ENCODE measurements at regions not wholly inside any gene's neighbourhood (a gene's known extent, or its start where the extent isn't known, plus 50 kb on each side); places are given as distances from the start of the nearest gene placed in this dataset.

DNA sequence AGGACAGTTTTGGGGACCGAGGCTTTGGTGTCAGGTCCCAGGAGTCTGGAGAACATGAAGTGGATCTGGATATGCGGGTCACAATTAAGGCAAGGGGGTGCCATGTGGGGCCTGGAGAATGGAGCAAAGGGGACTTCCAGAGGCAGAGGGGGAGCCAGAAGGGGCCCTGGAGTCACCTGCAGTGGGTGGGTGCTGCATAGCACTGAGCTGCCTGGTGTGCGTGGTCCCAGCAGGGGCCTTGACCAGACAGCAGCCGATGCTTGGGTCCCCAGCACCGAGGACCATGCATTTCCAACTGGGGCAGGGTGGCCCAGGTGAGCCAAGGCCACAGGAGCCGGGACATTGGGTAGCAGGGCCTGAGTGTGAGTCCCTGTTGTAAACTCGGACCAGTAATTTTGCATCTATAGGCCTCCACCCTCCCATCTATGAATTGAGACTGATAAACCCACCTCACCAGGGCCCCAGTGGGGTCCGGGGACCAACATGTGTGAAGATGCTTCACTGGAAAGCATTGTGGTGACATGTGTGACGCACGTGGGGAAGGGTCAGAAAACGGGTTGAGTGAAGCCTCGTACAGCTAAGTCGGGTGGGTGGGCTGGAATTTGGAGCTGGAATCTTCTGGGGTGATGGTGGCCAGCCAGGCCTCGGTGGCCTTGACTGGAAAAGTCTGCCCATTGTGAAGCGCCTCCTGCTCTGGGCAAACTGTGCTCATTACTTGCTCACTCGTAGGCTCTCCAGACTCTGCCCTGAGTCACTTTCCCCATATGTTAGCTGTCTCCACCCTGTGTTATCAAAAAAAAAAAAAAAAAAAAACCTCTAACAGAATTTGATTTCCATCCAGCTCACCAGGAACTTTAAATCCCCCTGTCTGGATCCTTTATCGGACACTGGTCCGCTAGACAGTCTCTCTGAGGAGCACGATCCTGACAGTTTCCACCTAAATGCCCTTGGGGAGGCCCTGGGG lies 90.5 kb upstream of the ZNF469 start:
- DNase-seq = no peak

DNA sequence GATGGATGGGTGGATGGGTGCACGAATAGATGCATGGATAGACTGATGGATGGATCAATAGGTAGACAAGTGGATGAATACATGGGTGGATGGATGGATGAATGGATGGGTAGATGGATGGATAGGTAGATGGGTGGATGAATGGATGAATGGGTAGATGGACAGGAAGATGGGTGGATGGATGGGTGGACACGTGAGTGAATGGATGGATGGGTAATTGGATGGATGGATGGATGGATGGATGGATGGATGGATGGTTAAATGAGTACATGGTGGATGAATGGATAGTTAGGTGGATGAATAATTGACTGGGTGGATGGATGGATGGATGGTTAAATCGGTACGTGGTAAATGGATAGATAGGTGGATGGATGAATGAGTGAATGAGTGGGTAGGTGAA lies 89.7 kb upstream of the ZNF469 start:
- no peak for DNase-seq

- no peak for DNase-seq
These were observed 86.9 kb upstream of the ZNF469 start for GRCh38 chr16:88295671-88296436.

DNA sequence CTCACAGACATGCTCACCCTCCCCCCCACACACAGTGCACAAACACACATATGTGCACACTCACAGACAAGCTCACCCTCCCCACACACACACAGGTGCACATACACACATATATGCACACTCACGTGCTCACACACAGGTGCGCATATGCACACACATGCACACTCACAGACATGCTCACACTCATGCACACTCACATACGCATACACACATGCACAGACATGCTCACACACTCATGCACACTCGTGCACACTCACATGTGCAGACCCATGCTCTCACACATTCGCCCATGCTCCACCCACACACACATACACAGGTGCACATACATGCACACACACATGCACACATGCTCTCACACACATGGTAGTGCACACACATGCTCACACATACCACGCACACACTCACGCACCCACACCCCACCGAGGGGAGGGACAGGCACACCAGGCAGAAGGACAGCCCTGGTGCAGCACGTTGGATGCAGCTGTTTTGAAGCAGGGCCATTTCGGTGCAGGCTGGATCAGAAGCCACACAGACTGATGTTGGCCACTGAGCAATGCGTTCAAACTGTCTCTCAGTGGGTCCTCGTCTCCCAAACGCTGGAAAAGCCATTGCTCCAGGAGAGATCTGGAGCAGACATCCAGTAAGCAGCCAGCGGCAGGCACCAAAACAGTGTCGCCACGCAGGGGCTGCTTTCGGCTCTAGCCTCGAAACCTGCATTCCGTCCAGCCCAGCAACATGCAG lies 86.2 kb upstream of the ZNF469 start:
- no peak for DNase-seq

DNA sequence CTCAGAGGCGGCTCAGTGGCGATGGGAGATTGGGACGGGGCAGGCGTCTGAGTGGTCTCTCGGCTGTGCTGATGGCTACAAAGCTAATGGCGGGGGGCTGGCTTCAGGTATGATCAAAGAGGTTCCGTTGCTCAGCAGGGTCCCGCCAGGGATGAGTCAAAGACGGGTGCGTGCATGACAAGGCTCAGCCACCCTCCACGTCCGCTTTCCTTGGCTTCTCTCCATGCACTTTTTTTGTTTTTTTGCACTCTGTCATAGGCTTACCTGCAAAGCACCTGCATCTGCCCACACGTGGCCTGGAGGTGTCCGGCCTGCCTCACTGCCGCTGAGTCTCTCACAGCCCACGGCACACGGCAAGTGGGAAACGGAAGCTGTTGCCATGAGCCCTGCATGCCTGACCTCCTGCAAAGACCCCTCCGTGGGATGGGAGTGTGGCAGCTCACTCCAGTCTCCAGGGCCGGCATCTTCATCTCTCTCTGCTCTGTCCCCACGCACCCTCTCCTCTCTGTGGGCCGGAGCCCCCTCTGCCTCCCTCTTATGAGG lies 85.5 kb upstream of the ZNF469 start:
- DNase-seq = no peak

DNA sequence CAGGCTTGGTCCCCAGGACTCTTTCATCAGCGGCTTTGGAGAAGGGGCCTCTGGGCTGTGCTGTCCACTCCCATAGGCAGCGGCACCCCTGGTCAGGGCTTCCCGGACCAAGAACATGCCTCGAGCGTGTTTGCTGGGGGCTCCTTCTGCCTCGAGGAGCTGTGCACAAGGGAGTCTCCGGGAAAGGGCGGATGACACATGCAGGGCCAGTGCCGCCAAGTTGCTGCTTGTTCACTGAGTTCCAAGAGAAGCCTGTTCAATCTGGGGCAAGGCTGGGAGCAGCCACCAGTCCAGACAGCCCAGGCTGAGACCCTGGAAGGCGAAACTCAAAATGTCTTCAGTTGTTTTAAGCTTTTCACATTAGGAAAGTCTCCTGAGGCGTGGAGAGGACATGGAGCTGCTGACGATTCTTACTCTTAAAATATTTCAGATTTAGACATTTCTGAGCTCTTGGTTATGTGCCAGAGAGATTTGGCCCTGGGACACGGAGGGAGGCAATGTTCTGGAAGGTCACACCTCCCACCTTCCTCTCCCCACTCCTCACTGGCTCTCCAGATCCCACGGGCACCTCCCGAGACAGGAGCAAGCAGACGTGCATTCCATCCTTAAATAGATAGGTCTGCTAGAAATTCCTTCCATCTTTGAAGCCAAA lies 84.5 kb upstream of the ZNF469 start:
- DNase-seq = no peak

- DNase-seq = no peak
These were observed 83.7 kb upstream of the ZNF469 start for GRCh38 chr16:88298833-88299745.

GRCh38 chr16:88299751-88300462 lies 82.9 kb upstream of the ZNF469 start:
- no peak for DNase-seq

DNA sequence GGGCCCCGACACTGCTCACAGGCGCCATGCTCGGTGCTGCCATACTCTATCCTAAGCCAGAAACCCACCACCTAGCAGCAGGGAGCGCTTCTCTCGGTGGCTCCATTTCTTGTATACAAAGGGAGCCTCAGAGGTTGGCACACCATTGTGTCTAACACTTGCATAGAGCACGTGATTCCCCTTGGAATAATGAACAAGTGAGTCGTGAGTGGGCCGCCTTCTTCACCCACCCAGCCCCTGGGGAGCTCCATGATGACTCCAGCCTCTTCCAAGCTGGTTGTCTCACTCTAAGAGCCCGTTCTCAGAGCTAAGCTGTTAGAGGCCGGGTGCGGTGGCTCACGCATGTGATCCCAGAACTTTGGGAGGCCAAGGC lies 82.3 kb upstream of the ZNF469 start:
- no peak for DNase-seq

DNA sequence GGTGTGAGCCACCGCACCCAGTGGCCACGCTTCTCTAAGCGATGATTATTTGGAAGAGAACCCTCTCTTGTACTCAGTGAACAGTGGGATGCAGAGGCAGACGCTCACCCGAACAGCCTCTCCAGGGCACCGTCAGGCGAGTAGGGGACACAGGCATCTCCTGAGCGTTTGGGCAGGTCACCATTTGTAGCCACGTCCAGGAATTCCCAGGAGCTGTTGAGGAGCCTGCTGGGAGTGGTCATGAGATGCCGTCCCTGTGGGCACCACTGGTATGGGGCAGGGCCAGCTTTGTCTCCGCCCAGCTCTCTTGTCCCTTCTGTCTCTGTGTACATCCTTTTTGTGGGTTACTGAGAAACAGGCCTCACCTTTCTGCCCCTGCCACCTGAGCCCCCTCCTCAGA lies 81.3 kb upstream of the ZNF469 start:
- no peak for DNase-seq

DNA sequence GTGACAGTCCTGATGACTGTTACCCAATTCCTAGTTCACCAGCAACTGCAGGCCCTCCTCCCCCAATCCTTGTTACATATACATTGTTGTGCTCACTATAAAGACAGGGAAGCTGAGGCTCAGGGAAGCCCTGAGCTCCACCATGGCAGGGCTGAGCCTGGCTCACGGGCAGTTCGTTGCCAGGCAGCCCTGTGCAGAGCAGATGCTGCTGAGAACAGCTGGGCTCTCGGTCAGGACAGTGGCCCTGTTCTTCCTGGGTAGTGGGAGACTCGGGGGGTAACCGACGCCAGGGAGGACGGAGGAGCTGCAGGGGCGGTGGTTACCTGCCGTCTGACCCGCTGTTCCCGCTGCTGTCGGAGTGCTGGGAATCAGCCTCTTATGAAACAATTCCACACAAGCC lies 80.9 kb upstream of the ZNF469 start:
- no peak for DNase-seq

DNA sequence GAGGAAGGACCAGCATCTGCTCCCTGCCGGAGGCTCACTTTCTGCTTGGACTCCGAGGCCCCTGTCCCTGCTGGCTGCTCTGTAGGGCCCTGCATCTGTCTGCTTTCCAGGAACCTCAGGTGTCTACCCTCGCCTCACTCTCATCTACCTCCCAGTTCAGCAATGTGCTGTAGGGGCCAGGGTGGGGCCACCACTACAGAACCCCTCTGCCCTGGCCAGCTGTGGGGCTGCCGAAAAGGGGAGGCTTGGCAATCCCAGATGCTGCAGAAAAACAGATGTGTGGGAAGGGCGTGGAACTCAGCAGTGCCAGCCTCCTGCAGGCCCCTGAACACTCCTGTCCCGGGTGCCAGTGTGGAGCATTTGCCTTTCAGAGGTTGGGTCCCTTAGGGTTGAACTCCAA lies 80.1 kb upstream of the ZNF469 start:
- DNase-seq = no peak

DNA sequence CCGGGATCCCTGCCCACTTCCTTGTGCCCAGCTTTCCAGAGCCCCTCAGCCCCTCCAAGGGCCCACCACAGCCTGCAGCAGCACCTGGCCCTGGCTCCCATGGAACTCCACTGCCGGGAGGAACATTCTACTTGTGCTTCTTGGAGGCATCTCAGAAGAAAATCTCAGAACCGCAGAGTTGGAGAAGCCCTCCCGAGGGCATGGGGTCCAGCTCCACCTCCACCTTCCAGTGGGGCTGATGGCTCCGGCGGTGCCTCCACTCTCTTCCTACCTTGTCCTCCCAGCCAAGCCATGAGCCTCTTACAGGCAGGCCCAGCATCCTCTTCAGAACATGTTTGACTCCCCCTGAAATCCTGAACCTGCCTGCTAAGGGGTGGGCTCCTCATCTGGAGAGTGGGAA lies 79.4 kb upstream of the ZNF469 start:
- no peak for DNase-seq

GRCh38 chr16:88303890-88304819 lies 78.6 kb upstream of the ZNF469 start:
- no peak for DNase-seq

GRCh38 chr16:88305176-88305575 lies 77.6 kb upstream of the ZNF469 start:
- DNase-seq = no peak

DNA sequence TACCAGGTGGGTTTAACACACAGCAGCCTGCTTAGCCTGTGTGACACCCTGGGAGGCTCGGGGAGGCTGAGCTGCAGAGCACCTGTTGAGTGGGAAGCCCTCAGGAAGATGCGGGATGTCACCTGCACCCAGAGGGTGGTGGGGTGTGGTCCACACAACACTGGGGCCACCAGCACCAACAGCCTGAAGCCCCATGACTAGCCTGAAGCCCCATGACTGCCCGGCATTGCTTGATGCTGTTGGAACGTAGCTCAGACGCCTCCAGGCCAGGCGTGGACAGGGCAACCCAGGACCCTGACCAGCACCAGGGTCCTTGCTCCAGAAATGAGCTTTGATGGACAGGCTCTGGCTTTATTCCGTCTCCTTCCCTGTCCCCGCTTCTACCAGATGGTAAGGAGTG lies 76.3 kb upstream of the ZNF469 start:
- DNase-seq = no peak

- no peak for DNase-seq
These were observed 75.8 kb upstream of the ZNF469 start for GRCh38 chr16:88306860-88307545.

- DNase-seq = no peak
These were observed 74.2 kb upstream of the ZNF469 start for GRCh38 chr16:88308441-88309173.
